Activated naive CD4-positive, alpha-beta T cell treated with anti-CD3 and anti-CD28 coated beads, Interleukin-2, amount 10 ng/mL, durations not matched to agents 7 days and 5 days (primary cell): ENCODE measurements at regions not wholly inside any gene's neighbourhood (a gene's known extent, or its start where the extent isn't known, plus 50 kb on each side); places are given as distances from the start of the nearest gene placed in this dataset.

Experiments
- CTCF ChIA-PET: fragments of 350-600 bp; sonication (Branson Sonifier 250); formaldehyde crosslinking; loops from one replicate; lab custom pipeline; 2021; ENCODE audit warnings: antibody characterized with exemption; lab: Charles Lee
- DNase-seq: peaks from one replicate; pipeline ENCODE4 v3.0.0-alpha.2; 2020
- H3K27ac Mint-ChIP-seq: one replicate; pipeline ENCODE4 v1.8.0; 2021; ENCODE audit warnings: mild to moderate bottlenecking, moderate library complexity, mixed read lengths
- H3K27me3 Mint-ChIP-seq: one replicate; pipeline ENCODE4 v1.8.0; 2021; ENCODE audit warnings: mild to moderate bottlenecking, mixed read lengths
- H3K36me3 Mint-ChIP-seq: one replicate; pipeline ENCODE4 v1.8.0; 2021; ENCODE audit warnings: mixed read lengths
- H3K4me1 Mint-ChIP-seq: one replicate; pipeline ENCODE4 v1.8.0; 2021; ENCODE audit warnings: mixed read lengths
- H3K4me3 Mint-ChIP-seq: one replicate; pipeline ENCODE4 v1.8.0; 2021; ENCODE audit warnings: mild to moderate bottlenecking, moderate library complexity, mixed read lengths
- H3K9me3 Mint-ChIP-seq: one replicate; pipeline ENCODE4 v1.8.0; 2021; ENCODE audit warnings: mixed read lengths

GRCh38 chr2:7937082-7937481, 744.8 kb upstream of the ID2 start:
- no peak overlapping the region for H3K27ac Mint-ChIP-seq
- DNase-seq: no peak
- no peaks in the 10 kb centered on the region for H3K4me1 Mint-ChIP-seq
- H3K9me3 Mint-ChIP-seq: no peaks in the 10 kb centered on the region
- no peaks in the 10 kb centered on the region for H3K36me3 Mint-ChIP-seq
- H3K27me3 Mint-ChIP-seq: no peaks in the 10 kb centered on the region
- no peak overlapping the region for H3K4me3 Mint-ChIP-seq
- CTCF ChIA-PET: no interaction called here

- Mint-ChIP-seq H3K27ac (no peak overlapping the region), H3K4me3 (no peak overlapping the region), H3K27me3 (no peaks in the 10 kb centered on the region), H3K36me3 (no peaks in the 10 kb centered on the region), H3K4me1 (no peaks in the 10 kb centered on the region), H3K9me3 (no peaks in the 10 kb centered on the region)
- DNase-seq: no peak
- CTCF ChIA-PET: interaction anchor here (0.9 kb wide), 1 partner anchor 10 kb away, joined by 3 read pairs; no protein-coding TSS in a partner anchor
Measured at GRCh38 chr2:7940723-7941122, 741.1 kb upstream of the ID2 start.

DNA sequence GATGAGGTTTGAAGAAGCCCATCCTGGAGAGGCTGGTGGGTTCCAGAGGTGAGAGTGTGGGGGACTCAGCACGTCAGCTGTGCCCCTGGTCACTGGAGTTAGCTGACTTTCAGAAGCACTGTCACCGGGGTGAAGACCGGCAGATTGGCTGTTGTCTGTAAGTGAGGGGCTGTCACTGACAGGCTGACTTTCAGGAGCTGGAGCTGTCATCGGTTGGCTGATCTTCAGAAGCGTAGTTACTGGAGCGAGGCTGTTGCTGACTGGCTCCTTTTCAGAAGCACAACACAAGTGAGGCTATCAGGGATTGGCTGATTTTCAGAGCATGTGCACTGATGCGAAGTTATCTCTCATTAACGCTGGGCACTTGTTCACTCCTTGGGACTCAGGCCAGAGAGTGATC, 738.4 kb upstream of the ID2 start:
- no peaks in the 10 kb centered on the region for H3K36me3 Mint-ChIP-seq
- no peaks in the 10 kb centered on the region for H3K9me3 Mint-ChIP-seq
- H3K27ac Mint-ChIP-seq: no peak overlapping the region
- CTCF ChIA-PET: no interaction called here
- H3K27me3 Mint-ChIP-seq: peaks cover 5% of the 10 kb centered on the region
- DNase-seq: no peak
- H3K4me3 Mint-ChIP-seq: no peak overlapping the region
- H3K4me1 Mint-ChIP-seq: no peaks in the 10 kb centered on the region

DNA sequence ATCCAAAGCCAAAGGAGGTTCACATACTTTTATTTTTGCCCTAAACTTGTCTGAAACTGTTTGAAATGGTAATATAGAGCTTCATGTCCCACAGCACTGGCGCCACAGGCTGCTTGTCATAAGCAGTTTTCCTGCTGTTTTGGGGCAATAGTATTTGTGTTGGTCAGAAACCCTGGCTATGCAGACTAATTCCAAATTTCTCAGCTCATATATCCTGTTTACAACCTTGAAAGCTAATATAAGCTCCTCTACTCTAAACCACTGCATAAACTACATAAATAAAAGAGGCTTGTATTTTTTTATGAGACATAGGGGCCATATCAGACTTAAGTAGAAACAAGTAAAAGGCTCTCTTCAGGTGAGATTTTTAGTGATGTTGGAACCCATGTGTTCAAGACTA, 736.8 kb upstream of the ID2 start:
- Mint-ChIP-seq H3K9me3 (no peaks in the 10 kb centered on the region), H3K4me1 (no peaks in the 10 kb centered on the region), H3K27ac (no peak overlapping the region), H3K36me3 (no peaks in the 10 kb centered on the region), H3K27me3 (peaks cover 5% of the 10 kb centered on the region), H3K4me3 (no peak overlapping the region)
- CTCF ChIA-PET: no interaction called here
- no peak for DNase-seq

GRCh38 chr2:7950035-7950612, 731.7 kb upstream of the ID2 start:
- Mint-ChIP-seq H3K27ac (no peak overlapping the region), H3K27me3 (peaks cover 9% of the 10 kb centered on the region), H3K4me3 (no peak overlapping the region), H3K9me3 (no peaks in the 10 kb centered on the region), H3K4me1 (no peaks in the 10 kb centered on the region), H3K36me3 (no peaks in the 10 kb centered on the region)
- DNase-seq: no peak
- CTCF ChIA-PET: interaction anchor here (0.7 kb wide), 1 partner anchor 778 kb away, joined by 4 read pairs; no protein-coding TSS in a partner anchor

- no peaks in the 10 kb centered on the region for H3K36me3 Mint-ChIP-seq
- CTCF ChIA-PET: interaction anchor here (1.1 kb wide), 1 partner anchor 11 kb away, joined by 3 read pairs; no protein-coding TSS in a partner anchor
- H3K4me1 Mint-ChIP-seq: no peaks in the 10 kb centered on the region
- no peak overlapping the region for H3K27ac Mint-ChIP-seq
- no peak for DNase-seq
- H3K27me3 Mint-ChIP-seq: peaks cover 9% of the 10 kb centered on the region
- no peak overlapping the region for H3K4me3 Mint-ChIP-seq
- H3K9me3 Mint-ChIP-seq: no peaks in the 10 kb centered on the region
Measured at GRCh38 chr2:7951001-7951400, 730.9 kb upstream of the ID2 start.

- Mint-ChIP-seq H3K4me1 (no peaks in the 10 kb centered on the region), H3K27ac (no peak overlapping the region), H3K9me3 (no peaks in the 10 kb centered on the region), H3K27me3 (peaks cover 9% of the 10 kb centered on the region), H3K4me3 (no peak overlapping the region), H3K36me3 (no peaks in the 10 kb centered on the region)
- DNase-seq: no peak
- CTCF ChIA-PET: interaction anchor here (1.1 kb wide), 1 partner anchor 11 kb away, joined by 3 read pairs; no protein-coding TSS in a partner anchor
Measured at GRCh38 chr2:7951490-7951889, 730.4 kb upstream of the ID2 start.

DNA sequence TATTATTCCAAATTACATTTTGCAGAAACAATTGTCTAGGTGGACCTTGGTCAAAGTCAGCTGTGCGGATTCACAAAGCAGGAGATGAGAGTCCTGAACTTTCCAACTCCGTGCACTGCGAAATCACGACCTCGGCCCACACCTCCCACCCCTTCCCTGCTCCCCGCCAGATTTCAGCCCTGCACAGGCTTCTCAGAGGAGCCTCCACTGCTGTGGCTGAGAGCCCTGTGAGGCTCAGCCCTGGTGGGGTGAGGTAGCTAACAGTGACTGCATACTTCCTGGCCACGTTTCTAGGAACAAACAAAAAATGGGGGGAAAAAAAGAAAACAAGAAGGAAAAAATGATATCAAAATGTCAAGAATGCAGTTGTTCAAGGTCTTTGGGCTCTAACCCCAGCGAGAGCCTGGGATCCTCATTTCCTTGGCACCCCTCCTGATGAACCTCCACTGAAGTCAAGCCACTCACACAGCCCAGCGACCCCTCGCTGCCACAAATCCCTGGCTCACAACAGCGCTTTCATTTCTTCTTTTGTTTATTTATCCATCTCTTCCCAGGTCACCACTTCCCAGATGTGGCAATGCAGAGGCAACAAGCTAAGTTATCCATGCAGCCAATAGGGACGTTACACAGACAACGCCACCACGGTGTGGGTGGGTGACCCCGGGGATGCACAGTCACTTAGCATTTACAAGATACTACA, 729.7 kb upstream of the ID2 start:
- Mint-ChIP-seq H3K4me3 (no peak overlapping the region), H3K9me3 (no peaks in the 10 kb centered on the region), H3K4me1 (no peaks in the 10 kb centered on the region), H3K27ac (no peak overlapping the region), H3K36me3 (no peaks in the 10 kb centered on the region), H3K27me3 (peaks cover 9% of the 10 kb centered on the region)
- CTCF ChIA-PET: no interaction called here
- DNase-seq: no peak

- peaks cover 4% of the 10 kb centered on the region for H3K27me3 Mint-ChIP-seq
- H3K4me1 Mint-ChIP-seq: no peaks in the 10 kb centered on the region
- H3K36me3 Mint-ChIP-seq: no peaks in the 10 kb centered on the region
- CTCF ChIA-PET: no interaction called here
- H3K4me3 Mint-ChIP-seq: no peak overlapping the region
- H3K27ac Mint-ChIP-seq: no peak overlapping the region
- no peak for DNase-seq
- H3K9me3 Mint-ChIP-seq: no peaks in the 10 kb centered on the region
Measured at GRCh38 chr2:7953195-7953594, 728.7 kb upstream of the ID2 start.

- Mint-ChIP-seq H3K36me3 (no peaks in the 10 kb centered on the region), H3K27ac (no peak overlapping the region), H3K4me3 (no peak overlapping the region), H3K9me3 (no peaks in the 10 kb centered on the region), H3K4me1 (no peaks in the 10 kb centered on the region), H3K27me3 (peaks cover 4% of the 10 kb centered on the region)
- DNase-seq: no peak
- CTCF ChIA-PET: no interaction called here
Measured at GRCh38 chr2:7954234-7954633, 727.6 kb upstream of the ID2 start.

DNA sequence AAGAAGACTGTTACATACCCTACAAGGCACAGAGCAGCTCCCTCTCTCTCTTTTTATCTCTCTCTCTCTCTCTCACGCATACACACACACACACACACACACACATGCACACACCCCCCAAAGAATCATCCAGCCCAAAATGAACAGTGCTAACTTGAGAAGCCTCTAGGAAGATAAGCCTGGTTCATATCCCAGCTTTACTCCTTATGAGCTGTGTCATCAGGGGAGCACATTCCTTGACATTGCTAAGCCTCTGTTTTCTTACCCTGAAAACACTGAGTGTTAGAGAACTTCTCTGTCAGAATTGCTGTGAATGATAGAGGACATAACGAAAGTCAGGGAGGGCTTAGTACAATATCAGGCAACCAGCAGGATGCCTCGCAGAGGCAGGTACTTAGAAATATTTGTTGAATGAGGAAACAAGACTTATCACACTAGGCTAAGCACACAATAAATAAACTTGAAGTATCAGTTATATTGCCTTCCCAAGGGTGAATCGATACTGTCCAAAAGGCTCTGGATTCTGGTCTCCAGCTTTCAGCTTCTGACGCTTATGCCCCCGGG, 725.6 kb upstream of the ID2 start:
- H3K4me3 Mint-ChIP-seq: no peak overlapping the region
- H3K27me3 Mint-ChIP-seq: peaks cover 4% of the 10 kb centered on the region
- no peaks in the 10 kb centered on the region for H3K4me1 Mint-ChIP-seq
- no peaks in the 10 kb centered on the region for H3K36me3 Mint-ChIP-seq
- CTCF ChIA-PET: no interaction called here
- DNase-seq: no peak
- no peaks in the 10 kb centered on the region for H3K9me3 Mint-ChIP-seq
- H3K27ac Mint-ChIP-seq: no peak overlapping the region

GRCh38 chr2:7961550-7961949, 720.3 kb upstream of the ID2 start:
- H3K27ac Mint-ChIP-seq: no peak overlapping the region
- no peaks in the 10 kb centered on the region for H3K27me3 Mint-ChIP-seq
- H3K9me3 Mint-ChIP-seq: no peaks in the 10 kb centered on the region
- H3K4me3 Mint-ChIP-seq: no peak overlapping the region
- no peaks in the 10 kb centered on the region for H3K36me3 Mint-ChIP-seq
- no peaks in the 10 kb centered on the region for H3K4me1 Mint-ChIP-seq
- DNase-seq: no peak
- CTCF ChIA-PET: no interaction called here

GRCh38 chr2:7962161-7962560, 719.7 kb upstream of the ID2 start:
- H3K4me1 Mint-ChIP-seq: no peaks in the 10 kb centered on the region
- no peaks in the 10 kb centered on the region for H3K9me3 Mint-ChIP-seq
- DNase-seq: no peak
- H3K27me3 Mint-ChIP-seq: no peaks in the 10 kb centered on the region
- H3K27ac Mint-ChIP-seq: no peak overlapping the region
- CTCF ChIA-PET: no interaction called here
- no peak overlapping the region for H3K4me3 Mint-ChIP-seq
- no peaks in the 10 kb centered on the region for H3K36me3 Mint-ChIP-seq

GRCh38 chr2:7963787-7964186, 718.1 kb upstream of the ID2 start:
- no peaks in the 10 kb centered on the region for H3K9me3 Mint-ChIP-seq
- CTCF ChIA-PET: no interaction called here
- DNase-seq: no peak
- H3K36me3 Mint-ChIP-seq: no peaks in the 10 kb centered on the region
- H3K27ac Mint-ChIP-seq: no peak overlapping the region
- no peak overlapping the region for H3K4me3 Mint-ChIP-seq
- H3K27me3 Mint-ChIP-seq: no peaks in the 10 kb centered on the region
- H3K4me1 Mint-ChIP-seq: no peaks in the 10 kb centered on the region

GRCh38 chr2:7966032-7966431, 715.8 kb upstream of the ID2 start:
- H3K27ac Mint-ChIP-seq: no peak overlapping the region
- H3K36me3 Mint-ChIP-seq: no peaks in the 10 kb centered on the region
- H3K4me1 Mint-ChIP-seq: no peaks in the 10 kb centered on the region
- DNase-seq: no peak
- H3K9me3 Mint-ChIP-seq: no peaks in the 10 kb centered on the region
- CTCF ChIA-PET: no interaction called here
- no peak overlapping the region for H3K4me3 Mint-ChIP-seq
- no peaks in the 10 kb centered on the region for H3K27me3 Mint-ChIP-seq
